GM12872 (cell line): ENCODE measurements at regions not wholly inside any gene's neighbourhood (a gene's known extent, or its start where the extent isn't known, plus 50 kb on each side); places are given as distances from the start of the nearest gene placed in this dataset.

Experiments
- TF ChIP-seq, protein P1 (sequence below): IDR thresholded peaks from 3 replicates; pipeline ENCODE4 v1.5.1; 2011; ENCODE audit warnings: low read depth, mild to moderate bottlenecking, low read length, moderate library complexity; ENCODE audit not compliant: insufficient read depth

DNA sequence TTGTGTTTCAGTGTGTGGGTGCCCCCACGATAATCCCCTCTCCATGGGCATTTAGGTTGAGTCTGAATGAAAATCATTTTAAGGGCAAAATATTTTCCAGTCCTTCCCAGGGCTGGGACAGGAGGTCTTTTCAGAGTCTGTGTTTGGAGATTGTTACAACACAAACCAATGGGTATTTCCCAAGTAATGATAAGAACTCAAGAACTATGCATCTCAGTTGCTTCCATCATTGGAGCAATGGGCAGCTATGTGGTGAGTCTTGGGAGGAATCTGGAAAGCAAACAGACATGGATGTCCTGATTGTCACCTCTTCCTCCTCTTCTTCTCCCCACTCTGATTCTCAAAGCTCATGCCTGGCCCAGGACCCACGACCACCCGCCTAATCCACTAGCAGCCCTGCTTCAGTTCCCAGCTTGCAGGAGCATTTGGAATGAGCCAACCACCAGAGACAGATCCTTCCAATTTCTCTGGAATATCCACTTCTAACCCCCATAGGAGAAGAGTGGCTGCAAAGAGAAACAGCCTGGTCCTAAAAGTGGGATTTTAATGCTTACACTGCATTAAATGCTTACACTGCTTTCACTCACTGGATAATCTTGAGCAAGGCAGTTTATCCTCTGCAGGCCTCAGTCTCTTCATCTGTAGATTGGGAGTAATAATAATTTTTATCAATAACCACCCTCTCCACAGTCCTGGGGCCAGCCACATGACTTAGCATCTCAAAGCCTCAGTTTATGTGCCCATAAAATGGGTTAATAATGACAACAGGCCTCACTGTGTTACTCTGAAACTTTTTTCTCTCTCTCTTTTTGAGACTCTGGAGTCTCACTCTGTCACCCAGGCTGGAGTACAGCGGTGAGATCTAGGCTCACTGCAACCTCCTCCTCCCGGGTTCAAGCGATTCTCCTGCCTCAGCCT is 404.3 kb downstream of the MN1 start:
- TF ChIP-seq, protein P1, sequence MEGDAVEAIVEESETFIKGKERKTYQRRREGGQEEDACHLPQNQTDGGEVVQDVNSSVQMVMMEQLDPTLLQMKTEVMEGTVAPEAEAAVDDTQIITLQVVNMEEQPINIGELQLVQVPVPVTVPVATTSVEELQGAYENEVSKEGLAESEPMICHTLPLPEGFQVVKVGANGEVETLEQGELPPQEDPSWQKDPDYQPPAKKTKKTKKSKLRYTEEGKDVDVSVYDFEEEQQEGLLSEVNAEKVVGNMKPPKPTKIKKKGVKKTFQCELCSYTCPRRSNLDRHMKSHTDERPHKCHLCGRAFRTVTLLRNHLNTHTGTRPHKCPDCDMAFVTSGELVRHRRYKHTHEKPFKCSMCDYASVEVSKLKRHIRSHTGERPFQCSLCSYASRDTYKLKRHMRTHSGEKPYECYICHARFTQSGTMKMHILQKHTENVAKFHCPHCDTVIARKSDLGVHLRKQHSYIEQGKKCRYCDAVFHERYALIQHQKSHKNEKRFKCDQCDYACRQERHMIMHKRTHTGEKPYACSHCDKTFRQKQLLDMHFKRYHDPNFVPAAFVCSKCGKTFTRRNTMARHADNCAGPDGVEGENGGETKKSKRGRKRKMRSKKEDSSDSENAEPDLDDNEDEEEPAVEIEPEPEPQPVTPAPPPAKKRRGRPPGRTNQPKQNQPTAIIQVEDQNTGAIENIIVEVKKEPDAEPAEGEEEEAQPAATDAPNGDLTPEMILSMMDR: no peak

DNA sequence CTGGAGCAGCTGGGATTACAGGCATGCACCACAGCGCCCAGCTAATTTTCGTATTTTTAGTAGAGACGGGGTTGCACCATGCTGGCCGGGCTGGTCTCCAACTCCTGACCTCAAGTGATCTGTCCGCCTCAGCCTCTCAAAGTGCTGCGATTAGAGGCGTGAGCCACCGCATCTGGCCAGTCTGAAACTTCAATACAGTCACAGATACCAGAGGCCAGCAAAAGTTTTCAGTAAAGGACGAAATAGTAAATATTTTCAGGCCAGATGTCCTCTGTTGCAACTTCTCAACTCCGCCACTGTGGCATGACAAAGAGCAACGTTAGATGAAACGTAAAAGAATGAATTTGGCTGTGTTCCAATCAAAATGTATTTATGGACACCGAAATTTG is 403.6 kb downstream of the MN1 start:
- TF ChIP-seq, protein P1: no peak

DNA sequence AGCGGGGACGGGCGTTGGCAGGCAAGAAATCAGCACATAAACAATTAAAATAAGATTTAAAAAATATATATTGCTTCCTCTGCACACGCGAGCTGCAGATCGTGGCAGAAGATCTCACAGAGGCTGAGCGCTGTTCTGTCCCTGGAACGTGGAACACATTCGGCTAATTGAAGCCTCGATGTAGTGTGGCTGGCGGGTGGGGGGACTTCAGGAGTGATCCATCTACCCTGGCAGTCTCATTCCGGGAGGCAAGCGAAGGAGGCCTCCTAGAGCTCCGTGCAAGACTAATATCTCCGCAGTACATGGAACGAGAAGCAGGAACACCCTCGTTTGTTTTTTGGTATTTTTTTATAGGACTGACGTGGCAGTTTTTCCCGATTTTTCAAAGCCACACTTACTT is 402.4 kb downstream of the MN1 start:
- TF ChIP-seq, protein P1: no peak

DNA sequence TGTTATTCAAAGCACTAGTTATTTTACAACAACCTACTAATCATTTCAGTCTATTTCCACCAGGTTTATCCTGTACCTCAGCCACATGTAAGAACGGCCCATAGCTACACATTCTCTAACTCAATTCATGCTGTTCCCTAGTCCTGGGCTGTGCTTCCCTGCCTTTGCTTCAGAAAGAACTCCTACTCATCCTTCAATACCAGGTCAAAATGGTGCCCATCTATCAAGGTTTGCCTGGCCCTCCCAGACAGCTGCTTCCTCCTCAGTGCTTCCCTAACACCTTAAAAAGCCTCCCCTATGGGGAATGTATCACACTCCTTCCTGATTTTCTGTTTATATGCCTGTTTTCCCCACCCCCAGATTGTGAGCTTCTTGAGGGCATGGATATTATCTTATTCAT is 400.7 kb downstream of the MN1 start:
- TF ChIP-seq, protein P1: no peak

DNA sequence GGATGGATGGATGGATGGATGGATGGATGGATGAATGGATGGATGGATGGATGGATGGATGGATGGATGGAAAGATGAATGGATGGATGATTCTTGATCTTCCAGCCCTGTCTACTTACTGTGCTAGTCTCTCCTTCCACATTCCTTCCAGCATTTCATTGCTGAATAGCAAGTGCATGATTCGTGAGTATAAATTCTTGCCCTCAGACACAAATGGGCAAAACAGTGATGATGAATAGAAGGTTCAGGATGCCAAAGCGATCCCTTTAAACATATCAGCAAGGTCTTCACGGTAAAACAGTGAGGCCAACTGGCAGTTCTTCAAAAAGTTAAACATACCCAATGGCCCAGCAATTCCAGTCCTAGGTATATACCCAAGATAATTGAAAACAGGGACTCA is 400.2 kb downstream of the MN1 start:
- TF ChIP-seq, protein P1: no peak

DNA sequence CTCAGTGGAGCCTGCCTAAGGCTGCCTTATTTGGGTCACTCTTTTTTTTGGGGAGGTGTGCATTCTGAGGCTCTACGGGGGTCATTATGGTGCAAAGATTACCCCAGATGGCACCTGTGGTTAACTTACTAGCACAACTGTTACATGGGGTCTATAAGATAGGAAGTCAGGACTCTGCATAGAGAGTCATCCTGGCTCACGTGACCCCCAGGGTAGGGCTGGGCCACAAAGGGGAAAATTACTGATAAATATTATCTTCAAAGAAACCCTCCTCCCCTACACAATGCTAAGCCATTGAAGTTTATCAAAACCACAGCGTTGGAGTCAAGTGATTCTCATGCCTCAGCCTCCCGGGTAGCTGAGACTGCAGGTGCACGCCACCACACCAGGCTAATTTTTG is 397.1 kb downstream of the MN1 start:
- TF ChIP-seq, protein P1: no peak

DNA sequence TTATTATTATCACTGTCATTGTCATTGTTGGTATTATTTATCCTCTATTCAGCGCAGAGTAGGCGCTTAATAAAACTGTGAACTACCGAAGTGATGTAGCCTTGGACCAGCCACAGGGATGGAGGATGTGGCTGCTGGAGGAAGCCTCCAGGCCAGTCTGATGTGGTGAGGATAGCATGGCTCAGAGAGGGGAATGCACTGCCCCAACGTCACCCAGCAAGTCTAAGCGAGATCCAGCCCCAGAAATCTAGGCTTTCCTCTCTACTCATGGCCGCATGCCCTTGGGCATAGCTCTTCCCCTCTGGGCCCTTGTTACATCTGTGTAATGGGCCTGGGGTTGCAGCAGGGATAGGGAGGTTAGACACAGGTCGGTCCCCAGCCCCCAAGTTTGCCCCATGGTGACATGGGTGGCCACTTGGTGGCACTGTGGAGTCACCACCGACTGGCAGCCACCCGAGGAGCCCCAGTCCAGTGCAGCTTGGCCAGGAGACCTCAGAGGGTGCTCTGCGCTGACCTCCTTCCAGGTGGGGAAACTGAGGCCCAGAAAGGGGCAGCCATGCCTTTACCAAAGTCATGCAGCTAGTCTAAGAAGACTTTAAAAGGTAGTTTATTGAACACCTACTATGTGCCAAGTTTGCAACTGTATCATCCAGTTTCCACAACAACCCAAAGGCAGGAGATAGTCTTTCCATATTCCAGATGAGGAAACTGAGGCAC is 395.7 kb downstream of the MN1 start:
- TF ChIP-seq, protein P1: peak; percentile 65
